GM12872 (cell line): ENCODE measurements at regions not wholly inside any gene's neighbourhood (a gene's known extent, or its start where the extent isn't known, plus 50 kb on each side); places are given as distances from the start of the nearest gene placed in this dataset.

ENCODE experiments used
- CTCF ChIP-seq: IDR thresholded peaks from 3 replicates; pipeline ENCODE4 v1.5.1; 2011; ENCODE audit warnings: low read depth, mild to moderate bottlenecking, low read length, moderate library complexity; ENCODE audit not compliant: insufficient read depth

- no peak for TF ChIP-seq CTCF
Observed at GRCh38 chr15:47410247-47410646, 307.1 kb upstream of the SEMA6D start.

- no peak for TF ChIP-seq CTCF
Observed at GRCh38 chr15:47411733-47412132, 305.6 kb upstream of the SEMA6D start.

DNA sequence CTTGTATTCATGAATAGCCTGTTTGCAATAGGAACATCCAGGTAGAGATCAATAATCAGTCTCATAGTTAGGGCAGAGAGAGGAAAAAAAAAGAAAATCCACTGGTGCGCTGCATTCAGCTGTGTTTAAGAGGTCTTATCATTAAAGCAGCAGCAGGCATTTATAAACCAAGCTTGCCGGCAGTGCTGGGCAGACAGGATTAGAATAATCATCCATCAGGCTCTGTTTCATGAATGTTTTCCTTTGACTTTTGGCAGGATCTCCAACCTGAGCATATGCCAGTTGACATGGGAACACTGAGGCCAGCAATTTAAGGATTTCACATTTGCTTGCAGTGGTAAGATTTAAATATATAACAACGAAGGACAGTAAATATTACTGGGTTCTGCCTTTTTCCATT, 305.2 kb upstream of the SEMA6D start:
- no peak for TF ChIP-seq CTCF

- TF ChIP-seq CTCF: no peak
Observed at GRCh38 chr15:47412802-47413201, 304.5 kb upstream of the SEMA6D start.

DNA sequence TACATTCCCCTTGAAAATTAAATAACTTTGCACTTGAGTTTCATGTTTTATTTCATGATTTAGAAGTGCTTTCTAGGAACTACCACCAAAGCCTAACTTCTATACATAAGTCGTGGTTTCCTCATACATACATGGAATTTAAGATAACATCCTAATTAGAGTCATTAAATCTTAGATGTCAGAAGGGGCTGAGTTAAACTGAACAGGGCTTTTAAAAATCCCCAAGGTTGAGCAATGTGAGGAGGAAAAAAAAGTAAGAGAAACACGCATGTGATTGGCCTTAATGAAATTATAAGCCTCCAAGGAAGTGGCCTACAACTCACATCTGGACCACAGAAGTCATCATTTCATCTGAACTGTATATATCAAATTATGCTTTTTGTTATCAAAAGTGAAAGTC, 303.1 kb upstream of the SEMA6D start:
- TF ChIP-seq CTCF: no peak

DNA sequence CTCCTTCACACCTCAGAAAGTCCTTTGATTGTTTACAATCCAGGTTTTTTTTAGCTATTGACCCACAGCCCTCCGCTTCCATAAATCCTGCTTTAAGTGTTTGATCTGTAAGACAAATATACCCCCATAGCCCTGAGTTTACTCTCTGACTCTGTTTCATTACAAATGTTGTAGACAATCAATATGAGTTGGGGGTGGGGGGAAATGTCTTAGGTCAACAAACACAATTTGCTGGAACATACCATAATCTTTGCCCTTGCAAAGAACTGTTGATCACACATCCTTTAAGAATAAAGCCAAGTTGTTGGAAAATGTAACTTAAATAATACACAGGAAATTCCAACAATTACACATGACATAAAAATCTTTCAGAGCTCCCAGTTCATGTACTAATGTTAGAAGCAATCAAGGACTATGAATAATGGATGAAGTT, 301.8 kb upstream of the SEMA6D start:
- no peak for TF ChIP-seq CTCF

GRCh38 chr15:47422881-47423665, 294.2 kb upstream of the SEMA6D start:
- no peak for TF ChIP-seq CTCF
